Uterus (tissue), 2 donors: ENCODE measurements at regions not wholly inside any gene's neighbourhood (a gene's known extent, or its start where the extent isn't known, plus 50 kb on each side); places are given as distances from the start of the nearest gene placed in this dataset.

Experiments used
- CTCF ChIP-seq, 4 experiments: fragments of 200-600 bp in 2 of 4; fragments of 450-650 bp in 2 of 4; sonication (generic) in 2 of 4; IDR thresholded peaks; one replicate each; pipeline ENCODE4 v1.5.1; 2016 to 2019; ENCODE audit warnings: antibody characterized with exemption in 4 of 4, mild to moderate bottlenecking in 2 of 4, moderate library complexity in 1 of 4
- POLR2A ChIP-seq, 2 donors: fragments of 450-650 bp; IDR thresholded peaks; one replicate each; pipeline ENCODE4 v1.6.1; 2016; ENCODE audit warnings: antibody characterized with exemption in 2 of 2, mild to moderate bottlenecking in 1 of 2, moderate library complexity in 1 of 2

GRCh38 chr6:133033263-133033662 lies 207.9 kb upstream of the EYA4 start:
- TF ChIP-seq CTCF (IDR thresholded peaks at IDR 0.05) = no peak
- TF ChIP-seq POLR2A (IDR thresholded peaks at IDR 0.05) = no peak
